ENCODE measurements at regions not wholly inside any gene's neighbourhood (a gene's known extent, or its start where the extent isn't known, plus 50 kb on each side); places are given as distances from the start of the nearest gene placed in this dataset.
"Not testable (repeated sequence)": the region's sequence is repeated elsewhere in the genome, so short reads cannot be mapped to it uniquely, and the experiment has no call there.

DNA sequence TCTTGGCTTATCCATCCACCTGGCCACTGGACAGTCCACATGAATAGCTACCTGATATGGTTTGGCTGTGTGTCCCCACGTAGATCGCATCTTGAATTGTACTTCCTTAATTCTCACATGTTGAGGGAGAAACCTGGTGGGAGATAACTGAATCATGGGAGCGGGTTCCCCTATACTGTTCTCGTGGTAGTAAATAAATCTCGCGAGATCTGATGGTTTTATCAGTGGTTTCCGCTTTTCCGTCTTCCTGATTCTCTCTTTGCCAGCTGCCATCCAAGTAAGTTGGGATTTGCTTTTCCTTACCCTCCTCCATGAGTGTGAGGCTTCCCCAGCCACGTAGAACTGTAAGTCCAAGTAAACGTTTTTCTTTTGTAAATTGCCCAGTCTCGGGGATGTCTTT is 720.8 kb downstream of the PRIM2 start:
- not testable (repeated sequence) for H3K9me3 ChIP-seq (ENCODE audit: low read length); H3K4me1 ChIP-seq (ENCODE audit: insufficient read depth, low read length); H3K36me3 ChIP-seq (ENCODE audit: insufficient read depth, low read length); H3K4me3 ChIP-seq (ENCODE audit: low read length); H2AFZ ChIP-seq (ENCODE audit: low read depth, low read length); H3K27me3 ChIP-seq (ENCODE audit: insufficient read depth, low read length)

GRCh38 chr6:58046584-58046983 is 729.2 kb downstream of the PRIM2 start:
- H3K27me3 ChIP-seq (ENCODE audit: insufficient read depth, low read length); H3K36me3 ChIP-seq (ENCODE audit: insufficient read depth, low read length); H3K9me3 ChIP-seq (ENCODE audit: low read length); H3K4me3 ChIP-seq (ENCODE audit: low read length); H3K4me1 ChIP-seq (ENCODE audit: insufficient read depth, low read length); H2AFZ ChIP-seq (ENCODE audit: low read depth, low read length): not testable (repeated sequence)

DNA sequence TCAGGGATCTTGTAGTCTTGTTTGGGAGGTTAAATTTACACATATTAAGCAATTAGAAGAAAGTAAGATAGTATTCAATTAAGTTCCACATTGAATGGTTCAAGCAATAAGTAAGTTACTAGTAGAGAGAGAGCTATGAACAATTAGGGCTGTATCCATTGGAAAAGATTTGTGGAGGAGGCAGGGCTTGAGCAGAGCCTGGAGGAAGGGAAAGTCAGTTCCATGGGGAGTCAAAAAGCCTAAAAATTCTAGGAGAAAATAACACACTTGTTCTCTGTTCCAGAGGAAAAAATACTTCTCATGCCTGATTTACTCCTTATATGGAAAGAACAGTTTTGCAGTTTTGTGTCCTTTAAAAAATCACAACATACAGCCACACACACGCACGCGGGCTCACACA is 730.0 kb downstream of the PRIM2 start:
- H3K27me3 ChIP-seq (ENCODE audit: insufficient read depth, low read length); H3K4me3 ChIP-seq (ENCODE audit: low read length); H3K36me3 ChIP-seq (ENCODE audit: insufficient read depth, low read length); H3K4me1 ChIP-seq (ENCODE audit: insufficient read depth, low read length); H2AFZ ChIP-seq (ENCODE audit: low read depth, low read length); H3K9me3 ChIP-seq (ENCODE audit: low read length): not testable (repeated sequence)

DNA sequence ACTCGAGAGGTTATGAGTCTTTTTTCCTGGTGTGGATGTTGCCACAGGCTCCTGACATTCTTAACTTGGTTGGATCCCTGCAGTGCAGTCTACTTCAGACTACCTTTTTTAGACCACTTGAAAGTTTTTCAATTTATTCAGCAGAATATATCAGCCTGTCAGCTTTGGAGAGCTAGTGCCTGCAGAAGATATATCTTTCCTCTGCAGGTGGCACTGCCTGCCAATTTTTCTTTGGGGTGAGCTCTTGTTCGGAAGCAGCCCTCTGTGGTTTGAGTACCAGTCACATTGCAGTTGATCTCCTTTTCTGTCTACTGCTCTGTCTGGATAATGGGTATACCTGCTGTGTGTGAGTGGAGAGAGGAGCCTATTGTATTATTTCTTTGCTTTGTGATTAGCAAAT is 730.4 kb downstream of the PRIM2 start:
- not testable (repeated sequence) for H3K4me1 ChIP-seq (ENCODE audit: insufficient read depth, low read length); H3K9me3 ChIP-seq (ENCODE audit: low read length); H3K27me3 ChIP-seq (ENCODE audit: insufficient read depth, low read length); H3K4me3 ChIP-seq (ENCODE audit: low read length); H3K36me3 ChIP-seq (ENCODE audit: insufficient read depth, low read length); H2AFZ ChIP-seq (ENCODE audit: low read depth, low read length)

GRCh38 chr6:58055465-58056176 is 738.2 kb downstream of the PRIM2 start:
- not testable (repeated sequence) for H3K36me3 ChIP-seq (ENCODE audit: insufficient read depth, low read length); H3K27me3 ChIP-seq (ENCODE audit: insufficient read depth, low read length); H3K9me3 ChIP-seq (ENCODE audit: low read length); H3K4me3 ChIP-seq (ENCODE audit: low read length); H2AFZ ChIP-seq (ENCODE audit: low read depth, low read length); H3K4me1 ChIP-seq (ENCODE audit: insufficient read depth, low read length)

DNA sequence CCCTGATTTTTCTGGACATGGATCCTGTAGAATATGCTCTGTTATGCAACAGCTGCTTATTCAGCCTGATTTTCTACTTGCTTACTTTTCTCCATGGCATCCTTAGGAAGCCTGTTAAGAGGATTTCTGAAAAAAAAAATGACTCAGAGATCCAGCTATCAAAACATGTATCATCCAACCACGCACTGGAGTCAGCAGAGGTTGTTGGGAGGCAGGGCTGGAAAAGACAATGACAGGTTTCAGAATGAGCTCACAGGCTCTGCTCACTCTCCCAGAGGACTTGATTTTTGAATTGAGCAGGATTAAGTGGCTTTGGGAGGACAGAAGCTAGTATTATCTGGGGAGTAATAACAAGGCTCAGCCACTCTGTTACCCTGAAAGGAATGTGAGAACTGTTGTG is 742.3 kb downstream of the PRIM2 start:
- H3K9me3 ChIP-seq (ENCODE audit: low read length); H3K4me1 ChIP-seq (ENCODE audit: insufficient read depth, low read length); H2AFZ ChIP-seq (ENCODE audit: low read depth, low read length); H3K27me3 ChIP-seq (ENCODE audit: insufficient read depth, low read length); H3K36me3 ChIP-seq (ENCODE audit: insufficient read depth, low read length); H3K4me3 ChIP-seq (ENCODE audit: low read length): not testable (repeated sequence)

GRCh38 chr6:58063542-58063941 is 746.1 kb downstream of the PRIM2 start:
- H3K4me1 ChIP-seq (ENCODE audit: insufficient read depth, low read length); H3K27me3 ChIP-seq (ENCODE audit: insufficient read depth, low read length); H2AFZ ChIP-seq (ENCODE audit: low read depth, low read length); H3K36me3 ChIP-seq (ENCODE audit: insufficient read depth, low read length); H3K9me3 ChIP-seq (ENCODE audit: low read length); H3K4me3 ChIP-seq (ENCODE audit: low read length): not testable (repeated sequence)

GRCh38 chr6:58067867-58068548 is 750.6 kb downstream of the PRIM2 start:
- H3K27me3 ChIP-seq (ENCODE audit: insufficient read depth, low read length); H3K36me3 ChIP-seq (ENCODE audit: insufficient read depth, low read length); H3K4me3 ChIP-seq (ENCODE audit: low read length); H3K9me3 ChIP-seq (ENCODE audit: low read length); H2AFZ ChIP-seq (ENCODE audit: low read depth, low read length); H3K4me1 ChIP-seq (ENCODE audit: insufficient read depth, low read length): not testable (repeated sequence)

GRCh38 chr6:58073263-58073662 is 755.8 kb downstream of the PRIM2 start:
- Histone ChIP-seq H3K4me3 (ENCODE audit: low read length) (no peak overlapping the region), H3K9me3 (ENCODE audit: low read length) (no peaks in the 10 kb centered on the region), H3K27me3 (ENCODE audit: insufficient read depth, low read length) (peaks cover 10% of the 10 kb centered on the region), H3K36me3 (ENCODE audit: insufficient read depth, low read length) (no peaks in the 10 kb centered on the region), H2AFZ (ENCODE audit: low read depth, low read length) (no peak overlapping the region), H3K4me1 (ENCODE audit: insufficient read depth, low read length) (no peaks in the 10 kb centered on the region)

- not testable (repeated sequence) for H3K4me1 ChIP-seq (ENCODE audit: insufficient read depth, low read length); H3K36me3 ChIP-seq (ENCODE audit: insufficient read depth, low read length); H3K9me3 ChIP-seq (ENCODE audit: low read length); H3K4me3 ChIP-seq (ENCODE audit: low read length); H3K27me3 ChIP-seq (ENCODE audit: insufficient read depth, low read length); H2AFZ ChIP-seq (ENCODE audit: low read depth, low read length)
These were observed 772.6 kb downstream of the PRIM2 start for GRCh38 chr6:58090067-58090466.

DNA sequence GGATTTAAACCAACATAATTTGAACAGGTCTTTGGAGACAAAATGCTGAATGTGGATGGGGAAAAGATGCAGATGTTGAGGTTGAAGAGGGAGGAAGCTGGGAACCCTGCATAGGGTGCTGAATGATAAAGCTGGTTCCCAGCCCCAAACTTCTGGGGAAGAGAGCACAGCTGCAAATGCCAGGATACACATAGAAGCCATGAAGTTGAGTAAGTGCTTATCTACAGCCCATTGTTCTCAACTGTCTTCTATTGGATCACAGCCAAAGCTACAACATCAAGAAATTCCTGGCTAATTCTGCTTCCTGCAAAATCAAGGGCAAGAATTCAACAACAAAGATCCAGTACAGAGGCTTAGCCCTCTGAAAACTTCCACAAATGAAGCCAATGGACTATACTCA is 779.8 kb downstream of the PRIM2 start:
- not testable (repeated sequence) for H3K9me3 ChIP-seq (ENCODE audit: low read length); H3K27me3 ChIP-seq (ENCODE audit: insufficient read depth, low read length); H3K4me3 ChIP-seq (ENCODE audit: low read length); H2AFZ ChIP-seq (ENCODE audit: low read depth, low read length); H3K4me1 ChIP-seq (ENCODE audit: insufficient read depth, low read length); H3K36me3 ChIP-seq (ENCODE audit: insufficient read depth, low read length)

GRCh38 chr6:58113960-58114359 is 796.5 kb downstream of the PRIM2 start:
- H2AFZ ChIP-seq (ENCODE audit: low read depth, low read length), result no peak overlapping the region
- no peak overlapping the region for H3K4me3 ChIP-seq (ENCODE audit: low read length)
- H3K4me1 ChIP-seq (ENCODE audit: insufficient read depth, low read length), result peaks cover 4% of the 10 kb centered on the region
- H3K27me3 ChIP-seq (ENCODE audit: insufficient read depth, low read length), result no peaks in the 10 kb centered on the region
- H3K36me3 ChIP-seq (ENCODE audit: insufficient read depth, low read length), result no peaks in the 10 kb centered on the region
- H3K9me3 ChIP-seq (ENCODE audit: low read length), result no peaks in the 10 kb centered on the region

- H3K36me3 ChIP-seq (ENCODE audit: insufficient read depth, low read length); H3K4me1 ChIP-seq (ENCODE audit: insufficient read depth, low read length); H3K9me3 ChIP-seq (ENCODE audit: low read length); H3K4me3 ChIP-seq (ENCODE audit: low read length); H3K27me3 ChIP-seq (ENCODE audit: insufficient read depth, low read length); H2AFZ ChIP-seq (ENCODE audit: low read depth, low read length): not testable (repeated sequence)
These were observed 799.7 kb downstream of the PRIM2 start for GRCh38 chr6:58117162-58117561.

GRCh38 chr6:58121616-58122015 is 804.2 kb downstream of the PRIM2 start:
- H2AFZ ChIP-seq (ENCODE audit: low read depth, low read length); H3K36me3 ChIP-seq (ENCODE audit: insufficient read depth, low read length); H3K27me3 ChIP-seq (ENCODE audit: insufficient read depth, low read length); H3K9me3 ChIP-seq (ENCODE audit: low read length); H3K4me3 ChIP-seq (ENCODE audit: low read length): not testable (repeated sequence)
- peaks cover 14% of the 10 kb centered on the region for H3K4me1 ChIP-seq (ENCODE audit: insufficient read depth, low read length)

Measured in neuron (in vitro differentiated cells).